Fibroblast of lung (primary cell): ENCODE measurements at regions not wholly inside any gene's neighbourhood (a gene's known extent, or its start where the extent isn't known, plus 50 kb on each side); places are given as distances from the start of the nearest gene placed in this dataset.

Experiments
- EZH2 ChIP-seq: IDR thresholded peaks from 2 replicates; pipeline ENCODE4 v1.5.1; 2012; ENCODE audit warnings: low read length, control low read depth, mild to moderate bottlenecking; ENCODE audit errors: missing control alignments
- TF ChIP-seq, protein P1 (sequence below), 2 donors: IDR thresholded peaks in 1 of 2; conservative IDR thresholded peaks in 1 of 2; 1 replicate in 1 of 2; 2 replicates in 1 of 2; pipeline ENCODE4 v1.5.1; 2011 to 2012; ENCODE audit warnings: low read length in 2 of 2, control low read depth in 1 of 2, inconsistent platforms in 1 of 2, low read depth in 1 of 2, mild to moderate bottlenecking in 1 of 2

DNA sequence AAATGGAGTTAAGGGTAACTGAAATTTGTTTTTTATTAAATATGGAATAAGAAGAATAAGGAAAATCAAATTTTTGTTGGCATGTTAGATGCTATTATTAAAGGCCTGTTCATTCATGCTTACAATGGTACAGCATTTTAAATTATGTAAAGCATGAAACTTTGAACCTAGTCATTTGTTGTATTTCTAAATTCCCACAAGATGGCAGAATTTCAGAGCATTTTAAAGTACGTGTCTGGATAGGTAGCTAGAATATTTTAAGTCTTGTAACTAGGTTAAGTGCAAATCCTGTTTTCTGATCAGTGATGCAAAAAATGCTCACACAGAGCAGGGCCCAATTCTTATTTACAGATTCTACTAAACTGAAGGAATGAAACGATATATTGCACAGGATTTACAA, 585.6 kb upstream of the MIS18BP1 start:
- TF ChIP-seq, protein P1, sequence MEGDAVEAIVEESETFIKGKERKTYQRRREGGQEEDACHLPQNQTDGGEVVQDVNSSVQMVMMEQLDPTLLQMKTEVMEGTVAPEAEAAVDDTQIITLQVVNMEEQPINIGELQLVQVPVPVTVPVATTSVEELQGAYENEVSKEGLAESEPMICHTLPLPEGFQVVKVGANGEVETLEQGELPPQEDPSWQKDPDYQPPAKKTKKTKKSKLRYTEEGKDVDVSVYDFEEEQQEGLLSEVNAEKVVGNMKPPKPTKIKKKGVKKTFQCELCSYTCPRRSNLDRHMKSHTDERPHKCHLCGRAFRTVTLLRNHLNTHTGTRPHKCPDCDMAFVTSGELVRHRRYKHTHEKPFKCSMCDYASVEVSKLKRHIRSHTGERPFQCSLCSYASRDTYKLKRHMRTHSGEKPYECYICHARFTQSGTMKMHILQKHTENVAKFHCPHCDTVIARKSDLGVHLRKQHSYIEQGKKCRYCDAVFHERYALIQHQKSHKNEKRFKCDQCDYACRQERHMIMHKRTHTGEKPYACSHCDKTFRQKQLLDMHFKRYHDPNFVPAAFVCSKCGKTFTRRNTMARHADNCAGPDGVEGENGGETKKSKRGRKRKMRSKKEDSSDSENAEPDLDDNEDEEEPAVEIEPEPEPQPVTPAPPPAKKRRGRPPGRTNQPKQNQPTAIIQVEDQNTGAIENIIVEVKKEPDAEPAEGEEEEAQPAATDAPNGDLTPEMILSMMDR (conservative IDR thresholded peaks at IDR 0.05 in 1 of 2, IDR thresholded peaks at IDR 0.05 in 1 of 2; ENCODE audit: low read depth in 1 of 2, low read length in 2 of 2), result no peak
- TF ChIP-seq EZH2, result no peak
